ENCODE measurements at regions not wholly inside any gene's neighbourhood (a gene's known extent, or its start where the extent isn't known, plus 50 kb on each side); places are given as distances from the start of the nearest gene placed in this dataset.

DNA sequence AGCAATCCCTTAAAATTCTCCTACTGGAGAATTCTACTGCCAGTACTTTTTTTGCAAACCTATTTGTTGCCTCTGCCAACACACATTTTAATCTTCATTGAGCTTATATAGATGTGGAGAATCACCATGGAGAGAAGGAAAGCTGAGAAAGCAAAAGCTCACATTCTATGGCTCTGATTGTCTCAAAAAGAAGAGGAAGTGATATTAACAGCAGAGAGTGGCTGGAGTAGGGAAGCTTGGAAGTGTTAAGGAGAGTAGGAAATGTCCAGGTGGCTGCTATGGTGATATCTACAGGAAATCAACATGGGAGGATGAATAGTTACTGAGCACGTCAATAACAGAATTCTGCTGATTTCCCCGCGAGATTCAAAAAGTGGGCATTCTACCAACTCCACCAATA lies 78.8 kb upstream of the TDRD3 start:
- TF ChIP-seq NFATC3 (CRISPR knock-in tag; IDR thresholded peaks at IDR 0.05) (no peak), KDM4B (CRISPR knock-in tag; IDR thresholded peaks at IDR 0.05) (no peak), POLR2A (IDR thresholded peaks at IDR 0.05; ENCODE audit: insufficient read depth in 1 of 2, low read depth in 2 of 2, low read length in 2 of 2) (no peak), NBN (conservative IDR thresholded peaks at IDR 0.05) (no peak)
